ENCODE measurements at regions not wholly inside any gene's neighbourhood (a gene's known extent, or its start where the extent isn't known, plus 50 kb on each side); places are given as distances from the start of the nearest gene placed in this dataset.

DNA sequence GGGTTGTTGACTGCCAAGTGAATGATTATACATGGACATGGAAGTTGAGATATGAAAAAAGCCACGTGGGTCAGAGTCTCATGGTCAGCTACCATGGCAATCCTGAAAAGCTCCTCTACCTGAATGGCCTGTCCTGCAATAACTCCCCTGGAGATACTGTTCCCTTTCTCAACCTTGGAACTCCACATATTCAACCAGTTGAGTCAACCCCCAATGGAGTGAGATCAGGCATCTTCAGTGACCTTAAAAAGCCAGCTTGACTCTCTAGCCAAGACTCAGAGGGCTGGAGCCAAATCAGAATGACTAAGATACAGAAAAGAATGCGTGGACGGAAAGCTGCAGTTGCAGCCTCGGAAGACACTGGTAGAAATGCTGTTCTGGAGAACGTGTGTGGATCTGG, 341.3 kb downstream of the FOXA2 start (continued):
- TF ChIP-seq, protein P1, sequence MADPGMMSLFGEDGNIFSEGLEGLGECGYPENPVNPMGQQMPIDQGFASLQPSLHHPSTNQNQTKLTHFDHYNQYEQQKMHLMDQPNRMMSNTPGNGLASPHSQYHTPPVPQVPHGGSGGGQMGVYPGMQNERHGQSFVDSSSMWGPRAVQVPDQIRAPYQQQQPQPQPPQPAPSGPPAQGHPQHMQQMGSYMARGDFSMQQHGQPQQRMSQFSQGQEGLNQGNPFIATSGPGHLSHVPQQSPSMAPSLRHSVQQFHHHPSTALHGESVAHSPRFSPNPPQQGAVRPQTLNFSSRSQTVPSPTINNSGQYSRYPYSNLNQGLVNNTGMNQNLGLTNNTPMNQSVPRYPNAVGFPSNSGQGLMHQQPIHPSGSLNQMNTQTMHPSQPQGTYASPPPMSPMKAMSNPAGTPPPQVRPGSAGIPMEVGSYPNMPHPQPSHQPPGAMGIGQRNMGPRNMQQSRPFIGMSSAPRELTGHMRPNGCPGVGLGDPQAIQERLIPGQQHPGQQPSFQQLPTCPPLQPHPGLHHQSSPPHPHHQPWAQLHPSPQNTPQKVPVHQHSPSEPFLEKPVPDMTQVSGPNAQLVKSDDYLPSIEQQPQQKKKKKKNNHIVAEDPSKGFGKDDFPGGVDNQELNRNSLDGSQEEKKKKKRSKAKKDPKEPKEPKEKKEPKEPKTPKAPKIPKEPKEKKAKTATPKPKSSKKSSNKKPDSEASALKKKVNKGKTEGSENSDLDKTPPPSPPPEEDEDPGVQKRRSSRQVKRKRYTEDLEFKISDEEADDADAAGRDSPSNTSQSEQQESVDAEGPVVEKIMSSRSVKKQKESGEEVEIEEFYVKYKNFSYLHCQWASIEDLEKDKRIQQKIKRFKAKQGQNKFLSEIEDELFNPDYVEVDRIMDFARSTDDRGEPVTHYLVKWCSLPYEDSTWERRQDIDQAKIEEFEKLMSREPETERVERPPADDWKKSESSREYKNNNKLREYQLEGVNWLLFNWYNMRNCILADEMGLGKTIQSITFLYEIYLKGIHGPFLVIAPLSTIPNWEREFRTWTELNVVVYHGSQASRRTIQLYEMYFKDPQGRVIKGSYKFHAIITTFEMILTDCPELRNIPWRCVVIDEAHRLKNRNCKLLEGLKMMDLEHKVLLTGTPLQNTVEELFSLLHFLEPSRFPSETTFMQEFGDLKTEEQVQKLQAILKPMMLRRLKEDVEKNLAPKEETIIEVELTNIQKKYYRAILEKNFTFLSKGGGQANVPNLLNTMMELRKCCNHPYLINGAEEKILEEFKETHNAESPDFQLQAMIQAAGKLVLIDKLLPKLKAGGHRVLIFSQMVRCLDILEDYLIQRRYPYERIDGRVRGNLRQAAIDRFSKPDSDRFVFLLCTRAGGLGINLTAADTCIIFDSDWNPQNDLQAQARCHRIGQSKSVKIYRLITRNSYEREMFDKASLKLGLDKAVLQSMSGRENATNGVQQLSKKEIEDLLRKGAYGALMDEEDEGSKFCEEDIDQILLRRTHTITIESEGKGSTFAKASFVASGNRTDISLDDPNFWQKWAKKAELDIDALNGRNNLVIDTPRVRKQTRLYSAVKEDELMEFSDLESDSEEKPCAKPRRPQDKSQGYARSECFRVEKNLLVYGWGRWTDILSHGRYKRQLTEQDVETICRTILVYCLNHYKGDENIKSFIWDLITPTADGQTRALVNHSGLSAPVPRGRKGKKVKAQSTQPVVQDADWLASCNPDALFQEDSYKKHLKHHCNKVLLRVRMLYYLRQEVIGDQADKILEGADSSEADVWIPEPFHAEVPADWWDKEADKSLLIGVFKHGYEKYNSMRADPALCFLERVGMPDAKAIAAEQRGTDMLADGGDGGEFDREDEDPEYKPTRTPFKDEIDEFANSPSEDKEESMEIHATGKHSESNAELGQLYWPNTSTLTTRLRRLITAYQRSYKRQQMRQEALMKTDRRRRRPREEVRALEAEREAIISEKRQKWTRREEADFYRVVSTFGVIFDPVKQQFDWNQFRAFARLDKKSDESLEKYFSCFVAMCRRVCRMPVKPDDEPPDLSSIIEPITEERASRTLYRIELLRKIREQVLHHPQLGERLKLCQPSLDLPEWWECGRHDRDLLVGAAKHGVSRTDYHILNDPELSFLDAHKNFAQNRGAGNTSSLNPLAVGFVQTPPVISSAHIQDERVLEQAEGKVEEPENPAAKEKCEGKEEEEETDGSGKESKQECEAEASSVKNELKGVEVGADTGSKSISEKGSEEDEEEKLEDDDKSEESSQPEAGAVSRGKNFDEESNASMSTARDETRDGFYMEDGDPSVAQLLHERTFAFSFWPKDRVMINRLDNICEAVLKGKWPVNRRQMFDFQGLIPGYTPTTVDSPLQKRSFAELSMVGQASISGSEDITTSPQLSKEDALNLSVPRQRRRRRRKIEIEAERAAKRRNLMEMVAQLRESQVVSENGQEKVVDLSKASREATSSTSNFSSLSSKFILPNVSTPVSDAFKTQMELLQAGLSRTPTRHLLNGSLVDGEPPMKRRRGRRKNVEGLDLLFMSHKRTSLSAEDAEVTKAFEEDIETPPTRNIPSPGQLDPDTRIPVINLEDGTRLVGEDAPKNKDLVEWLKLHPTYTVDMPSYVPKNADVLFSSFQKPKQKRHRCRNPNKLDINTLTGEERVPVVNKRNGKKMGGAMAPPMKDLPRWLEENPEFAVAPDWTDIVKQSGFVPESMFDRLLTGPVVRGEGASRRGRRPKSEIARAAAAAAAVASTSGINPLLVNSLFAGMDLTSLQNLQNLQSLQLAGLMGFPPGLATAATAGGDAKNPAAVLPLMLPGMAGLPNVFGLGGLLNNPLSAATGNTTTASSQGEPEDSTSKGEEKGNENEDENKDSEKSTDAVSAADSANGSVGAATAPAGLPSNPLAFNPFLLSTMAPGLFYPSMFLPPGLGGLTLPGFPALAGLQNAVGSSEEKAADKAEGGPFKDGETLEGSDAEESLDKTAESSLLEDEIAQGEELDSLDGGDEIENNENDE (IDR thresholded peaks at IDR 0.05; ENCODE audit: insufficient replicate concordance, low read length) = no peak
- no peak for TF ChIP-seq TCF12 (IDR thresholded peaks at IDR 0.05; ENCODE audit: low read depth, low read length)
- no peak for TF ChIP-seq TEAD4 (IDR thresholded peaks at IDR 0.05; ENCODE audit: low read depth, low read length)
- TF ChIP-seq JUND (IDR thresholded peaks at IDR 0.05; ENCODE audit: low read length) = no peak
- TF ChIP-seq HDAC6 (IDR thresholded peaks at IDR 0.05; ENCODE audit: low read depth, low read length) = no peak

All from H1 (cell line).